Activated T-cell treated with anti-CD3 and anti-CD28 coated beads, Interleukin-2, amount 50 U/mL, for 24 hours (primary cell): ENCODE measurements at regions not wholly inside any gene's neighbourhood (a gene's known extent, or its start where the extent isn't known, plus 50 kb on each side); places are given as distances from the start of the nearest gene placed in this dataset.
"Not testable (repeated sequence)": the region's sequence is repeated elsewhere in the genome, so short reads cannot be mapped to it uniquely, and the experiment has no call there.

Source experiments
- DNase-seq: peaks from one replicate; pipeline ENCODE4 v3.0.0-alpha.2; 2020
- H3K27ac Mint-ChIP-seq: 2 replicates; pipeline ENCODE4 v1.8.0; 2020; ENCODE audit warnings: mild to moderate bottlenecking, mixed read lengths
- H3K27me3 Mint-ChIP-seq: 2 replicates; pipeline ENCODE4 v1.8.0; 2020; ENCODE audit warnings: mixed read lengths
- H3K36me3 Mint-ChIP-seq: 2 replicates; pipeline ENCODE4 v1.8.0; 2020; ENCODE audit warnings: low read depth, mixed read lengths
- H3K4me1 Mint-ChIP-seq: 2 replicates; pipeline ENCODE4 v1.8.0; 2020; ENCODE audit warnings: low read depth, mixed read lengths
- H3K4me3 Mint-ChIP-seq: 2 replicates; pipeline ENCODE4 v1.8.0; 2020; ENCODE audit warnings: mild to moderate bottlenecking, moderate library complexity, mixed read lengths
- H3K9me3 Mint-ChIP-seq: 2 replicates; pipeline ENCODE4 v1.8.0; 2020; ENCODE audit warnings: mixed read lengths

GRCh38 chr16:70061671-70062218 lies 52.4 kb upstream of the PDPR start:
- not testable (repeated sequence) for DNase-seq, H3K36me3 Mint-ChIP-seq, H3K9me3 Mint-ChIP-seq, H3K4me3 Mint-ChIP-seq, H3K27me3 Mint-ChIP-seq, H3K27ac Mint-ChIP-seq
- H3K4me1 Mint-ChIP-seq, result peaks cover 23% of the 10 kb centered on the region

- H3K4me3 Mint-ChIP-seq, DNase-seq, H3K9me3 Mint-ChIP-seq, H3K27ac Mint-ChIP-seq, H3K36me3 Mint-ChIP-seq, H3K27me3 Mint-ChIP-seq: not testable (repeated sequence)
- peaks cover 22% of the 10 kb centered on the region for H3K4me1 Mint-ChIP-seq
These were observed 51.2 kb upstream of the PDPR start for GRCh38 chr16:70062947-70063346.
